Esophagus mucosa (tissue), 1 donor: ENCODE measurements at regions not wholly inside any gene's neighbourhood (a gene's known extent, or its start where the extent isn't known, plus 50 kb on each side); places are given as distances from the start of the nearest gene placed in this dataset.
A peak's percentile ranks its signal among the peaks of the same experiment; 100 is the strongest.
"Not testable (repeated sequence)": the region's sequence is repeated elsewhere in the genome, so short reads cannot be mapped to it uniquely, and the experiment has no call there.

ENCODE experiments used
- ATAC-seq: fragments of 200-7000 bp; cut with Tn5 transposase; one replicate; pipeline ENCODE4 v1.9.1; 2020
- donor health status: DM: yes; HTN: yes; CAD: no.

GRCh38 chr2:14756122-14756541, 123.6 kb downstream of the LRATD1 start:
- ATAC-seq = no peak

GRCh38 chr2:14756981-14757657, 124.6 kb downstream of the LRATD1 start:
- ATAC-seq = peak; percentile 94

GRCh38 chr2:14759082-14759481, 126.6 kb downstream of the LRATD1 start:
- no peak for ATAC-seq

GRCh38 chr2:14760169-14760568, 127.7 kb downstream of the LRATD1 start:
- no peak for ATAC-seq

GRCh38 chr2:14761118-14761517, 128.6 kb downstream of the LRATD1 start:
- ATAC-seq = no peak

- ATAC-seq = no peak
Measured at GRCh38 chr2:14773696-14774095, 141.2 kb downstream of the LRATD1 start.

- ATAC-seq = no peak
Measured at GRCh38 chr2:14774436-14774968, 142.0 kb downstream of the LRATD1 start.

- ATAC-seq = no peak
Measured at GRCh38 chr2:14776216-14776615, 143.7 kb downstream of the LRATD1 start.

GRCh38 chr2:14778015-14778414, 145.5 kb downstream of the LRATD1 start:
- peak; percentile 93 for ATAC-seq

- peak; percentile 35 for ATAC-seq
Measured at GRCh38 chr2:14779252-14779651, 146.7 kb downstream of the LRATD1 start.

GRCh38 chr2:14781142-14781541, 148.6 kb downstream of the LRATD1 start:
- peak; percentile 75 for ATAC-seq

GRCh38 chr2:14788814-14789213, 156.3 kb downstream of the LRATD1 start:
- not testable (repeated sequence) for ATAC-seq

- no peak for ATAC-seq
Measured at GRCh38 chr2:14790041-14790640, 157.6 kb downstream of the LRATD1 start.

GRCh38 chr2:14803994-14804393, 171.5 kb downstream of the LRATD1 start:
- no peak for ATAC-seq

- ATAC-seq = no peak
Measured at GRCh38 chr2:14804902-14805301, 172.4 kb downstream of the LRATD1 start.

GRCh38 chr2:14806613-14807012, 174.1 kb downstream of the LRATD1 start:
- no peak for ATAC-seq

GRCh38 chr2:14815201-14815600, 182.7 kb downstream of the LRATD1 start:
- ATAC-seq = no peak

- no peak for ATAC-seq
Measured at GRCh38 chr2:14816069-14817060, 183.8 kb downstream of the LRATD1 start.

- no peak for ATAC-seq
Measured at GRCh38 chr2:14817848-14818247, 185.3 kb downstream of the LRATD1 start.

GRCh38 chr2:14826518-14826917, 194.0 kb downstream of the LRATD1 start:
- peak; percentile 97 for ATAC-seq

- peak; percentile 90 for ATAC-seq
Measured at GRCh38 chr2:14827226-14828023, 194.9 kb downstream of the LRATD1 start.

- ATAC-seq = no peak
Measured at GRCh38 chr2:14828223-14828622, 195.7 kb downstream of the LRATD1 start.
